B cell (primary cell): ENCODE measurements at regions not wholly inside any gene's neighbourhood (a gene's known extent, or its start where the extent isn't known, plus 50 kb on each side); places are given as distances from the start of the nearest gene placed in this dataset.

Source experiments
- ATAC-seq: fragments of 200-7000 bp; cut with Tn5 transposase; one replicate; pipeline ENCODE4 v1.10.0; 2021; ENCODE audit warnings: low read depth, mild to moderate bottlenecking, moderate number of reproducible peaks, moderate library complexity
- CTCF ChIA-PET: fragments of 350-600 bp; sonication (Branson Sonifier 250); formaldehyde crosslinking; loops from one replicate; lab custom pipeline; 2021; ENCODE audit warnings: antibody characterized with exemption, inconsistent platforms; lab: Charles Lee
- POLR2A ChIA-PET: fragments of 350-600 bp; sonication (Branson Sonifier 250); formaldehyde crosslinking; loops from one replicate; lab custom pipeline; 2021; ENCODE audit warnings: antibody characterized with exemption; lab: Charles Lee
- DNase-seq: peaks from one replicate; pipeline ENCODE4 v3.0.0; 2013
- H2AFZ ChIP-seq: 2 replicates; pipeline ENCODE4 v1.6.1; 2012; ENCODE audit warnings: mild to moderate bottlenecking, low read depth, low read length; ENCODE audit not compliant: insufficient read depth, poor library complexity, severe bottlenecking
- H3K27ac ChIP-seq, 2 donors: 1 replicate in 1 of 2; 2 replicates in 1 of 2; pipeline ENCODE4 v1.5.1; 2012 to 2013; ENCODE audit warnings: low read length in 2 of 2, mild to moderate bottlenecking in 2 of 2, moderate library complexity in 1 of 2
- H3K27me3 ChIP-seq, 4 experiments: fragments of 200-600 bp in 1 of 4; sonication (generic) in 1 of 4; replicated peaks in 1 of 4; 1 replicate in 2 of 4; 2 replicates in 2 of 4; pipeline versions ENCODE4 v1.6.1 to v1.7.0; 2013 to 2016; ENCODE audit warnings: low read length in 3 of 4, mild to moderate bottlenecking in 2 of 4, mixed read lengths in 1 of 4, moderate library complexity in 1 of 4; ENCODE audit not compliant: insufficient read depth in 4 of 4, control insufficient read depth in 3 of 4; ENCODE audit errors: control extremely low read depth in 1 of 4
- H3K36me3 ChIP-seq, 2 experiments: replicated peaks in 1 of 2; 1 replicate in 1 of 2; 2 replicates in 1 of 2; pipeline versions ENCODE4 v1.6.1 to v1.7.1; 2013; ENCODE audit warnings: low read length in 1 of 2; ENCODE audit not compliant: insufficient read depth in 2 of 2, control insufficient read depth in 1 of 2; ENCODE audit errors: control extremely low read depth in 1 of 2, extremely low read depth in 1 of 2
- H3K4me1 ChIP-seq, 2 donors: fragments of 200-600 bp in 1 of 2; sonication (generic) in 1 of 2; 1 replicate in 1 of 2; 2 replicates in 1 of 2; pipeline versions ENCODE4 v1.5.1 to v1.6.1; 2013 to 2017; ENCODE audit warnings: low read length in 2 of 2; ENCODE audit not compliant: control insufficient read depth in 2 of 2, insufficient read depth in 2 of 2
- H3K4me2 ChIP-seq: replicated peaks from 2 replicates; pipeline ENCODE3; 2012; ENCODE audit warnings: mild to moderate bottlenecking, low read depth, low read length; ENCODE audit not compliant: poor library complexity, severe bottlenecking
- H3K4me3 ChIP-seq, 5 experiments: fragments of 200-600 bp in 1 of 5; sonication (generic) in 1 of 5; 1 replicate in 3 of 5; 2 replicates in 2 of 5; pipeline versions ENCODE4 v1.5.1 to v1.7.0; 2011 to 2016; ENCODE audit warnings: low read length in 4 of 5, mild to moderate bottlenecking in 4 of 5, low read depth in 2 of 5, control low read depth in 1 of 5, moderate library complexity in 1 of 5; ENCODE audit not compliant: insufficient read depth in 1 of 5; ENCODE audit errors: control extremely low read depth in 1 of 5, extremely low read depth in 1 of 5
- H3K79me2 ChIP-seq: fragments of 200-600 bp; sonication (generic); one replicate; pipeline ENCODE4 v1.6.0; 2016; ENCODE audit warnings: low read length; ENCODE audit not compliant: control insufficient read depth, insufficient read depth
- H3K9ac ChIP-seq: fragments of 200-600 bp; sonication (generic); 2 replicates; pipeline ENCODE4 v1.6.1; 2017; ENCODE audit warnings: mild to moderate bottlenecking, low read length, moderate library complexity
- H3K9me3 ChIP-seq, 3 donors: one replicate each; pipeline versions ENCODE4 v1.6.1 to v1.7.1; 2013; ENCODE audit warnings: low read length in 2 of 3; ENCODE audit not compliant: control insufficient read depth in 2 of 3, insufficient read depth in 1 of 3; ENCODE audit errors: control extremely low read depth in 1 of 3
- H4K20me1 ChIP-seq: 2 replicates; pipeline ENCODE4 v1.6.0; 2012; ENCODE audit warnings: mild to moderate bottlenecking, low read length; ENCODE audit not compliant: insufficient read depth, control insufficient read depth, poor library complexity, severe bottlenecking
- H3K27ac Mint-ChIP-seq: one replicate; pipeline ENCODE4 v1.8.0; 2021; ENCODE audit warnings: mixed read lengths
- H3K27me3 Mint-ChIP-seq: one replicate; pipeline ENCODE4 v1.8.0; 2021; ENCODE audit warnings: mixed read lengths
- H3K4me1 Mint-ChIP-seq: one replicate; pipeline ENCODE4 v1.8.0; 2021; ENCODE audit warnings: mixed read lengths
- H3K4me3 Mint-ChIP-seq: one replicate; pipeline ENCODE4 v1.8.0; 2021; ENCODE audit warnings: mixed read lengths
- H3K9me3 Mint-ChIP-seq: one replicate; pipeline ENCODE4 v1.8.0; 2022; ENCODE audit warnings: mixed read lengths; ENCODE audit not compliant: insufficient read depth
- CTCF ChIP-seq: fragments of 200-600 bp; IDR thresholded peaks from one replicate; pipeline ENCODE4 v1.8.0; 2022; ENCODE audit warnings: antibody characterized with exemption, mild to moderate bottlenecking
- EZH2 ChIP-seq: IDR thresholded peaks from 2 replicates; pipeline ENCODE4 v1.6.1; 2012; ENCODE audit warnings: borderline replicate concordance, low read depth, mild to moderate bottlenecking, moderate library complexity, low read length; ENCODE audit not compliant: insufficient read depth, poor library complexity, severe bottlenecking
- WGBS: methylation state at CpG from one replicate; pipeline ENCODE4 v1.1.5; 2013; ENCODE audit warnings: missing lambda C conversion rate; ENCODE audit not compliant: insufficient coverage; 5-methylcytosine and 5-hydroxymethylcytosine counted together
- intact Hi-C: fragments of 100-400 bp; cut with micrococcal nuclease; formaldehyde crosslinking; loops from one replicate; pipeline ENCODE4 v1.10.0; 2022

GRCh38 chr18:8520266-8520665, 89.0 kb upstream of the RAB12 start:
- Histone ChIP-seq H3K79me2 (no peaks in the 10 kb centered on the region), H3K9me3 (peaks cover 0 to 3% (median 0%) of the 10 kb centered on the region in 3 donors), H3K4me1 (no peaks in the 10 kb centered on the region), H3K4me3 (no peak overlapping the region), H3K9ac (no peak overlapping the region), H2AFZ (no peak overlapping the region), H3K27ac (no peak overlapping the region), H3K36me3 (no peaks in the 10 kb centered on the region), H3K27me3 (peaks cover 0 to 8% (median 4%) of the 10 kb centered on the region in 4 experiments), H3K4me2 (no peak overlapping the region), H4K20me1 (no peaks in the 10 kb centered on the region)
- ATAC-seq (no peak), DNase-seq (no peak)
- TF ChIP-seq CTCF (no peak), EZH2 (no peak)
- Mint-ChIP-seq H3K9me3 (peaks cover 2% of the 10 kb centered on the region), H3K27ac (no peak overlapping the region), H3K4me3 (no peak overlapping the region), H3K27me3 (peaks cover 43% of the 10 kb centered on the region), H3K4me1 (no peaks in the 10 kb centered on the region)
- ChIA-PET POLR2A (no interaction called here), CTCF (no interaction called here)
- intact Hi-C loops, result no loop called here
- WGBS, result 89% methylated on average over 1 of the region's 1 CpG

GRCh38 chr18:8522756-8523155, 86.5 kb upstream of the RAB12 start:
- Histone ChIP-seq H3K9me3 (peaks cover 0 to 3% (median 3%) of the 10 kb centered on the region in 3 donors), H2AFZ (no peak overlapping the region), H3K9ac (no peak overlapping the region), H3K4me3 (no peak overlapping the region), H3K4me2 (no peak overlapping the region), H3K79me2 (no peaks in the 10 kb centered on the region), H3K4me1 (peaks cover 0 to 4% of the 10 kb centered on the region in 2 donors), H3K36me3 (no peaks in the 10 kb centered on the region), H3K27ac (no peak overlapping the region), H4K20me1 (no peaks in the 10 kb centered on the region), H3K27me3 (peaks cover 0 to 14% (median 10%) of the 10 kb centered on the region in 4 experiments)
- no peak overlapping the region for H3K4me3 Mint-ChIP-seq
- intact Hi-C loops, result no loop called here
- no peak for TF ChIP-seq CTCF
- no peak for TF ChIP-seq EZH2
- ATAC-seq (no peak), DNase-seq (no peak)
- POLR2A ChIA-PET, result no interaction called here
- 82% methylated on average over 4 of the region's 4 CpGs for WGBS
- H3K27me3 Mint-ChIP-seq, result peaks cover 52% of the 10 kb centered on the region
- H3K4me1 Mint-ChIP-seq, result no peaks in the 10 kb centered on the region
- H3K27ac Mint-ChIP-seq, result no peak overlapping the region
- H3K9me3 Mint-ChIP-seq, result peaks cover 2% of the 10 kb centered on the region
- CTCF ChIA-PET, result no interaction called here
